GM21526 (cell line): ENCODE measurements at regions not wholly inside any gene's neighbourhood (a gene's known extent, or its start where the extent isn't known, plus 50 kb on each side); places are given as distances from the start of the nearest gene placed in this dataset.

Source experiments
- ATAC-seq: cut with Tn5 transposase; IDR thresholded peaks from one replicate; pipeline ENCODE4 v1.9.1; 2021; ENCODE audit warnings: moderate library complexity; ENCODE audit not compliant: unreplicated experiment, low FRiP score

- no peak for ATAC-seq
Measured at GRCh38 chr5:68551436-68551835, 335.9 kb downstream of the PIK3R1 start.

DNA sequence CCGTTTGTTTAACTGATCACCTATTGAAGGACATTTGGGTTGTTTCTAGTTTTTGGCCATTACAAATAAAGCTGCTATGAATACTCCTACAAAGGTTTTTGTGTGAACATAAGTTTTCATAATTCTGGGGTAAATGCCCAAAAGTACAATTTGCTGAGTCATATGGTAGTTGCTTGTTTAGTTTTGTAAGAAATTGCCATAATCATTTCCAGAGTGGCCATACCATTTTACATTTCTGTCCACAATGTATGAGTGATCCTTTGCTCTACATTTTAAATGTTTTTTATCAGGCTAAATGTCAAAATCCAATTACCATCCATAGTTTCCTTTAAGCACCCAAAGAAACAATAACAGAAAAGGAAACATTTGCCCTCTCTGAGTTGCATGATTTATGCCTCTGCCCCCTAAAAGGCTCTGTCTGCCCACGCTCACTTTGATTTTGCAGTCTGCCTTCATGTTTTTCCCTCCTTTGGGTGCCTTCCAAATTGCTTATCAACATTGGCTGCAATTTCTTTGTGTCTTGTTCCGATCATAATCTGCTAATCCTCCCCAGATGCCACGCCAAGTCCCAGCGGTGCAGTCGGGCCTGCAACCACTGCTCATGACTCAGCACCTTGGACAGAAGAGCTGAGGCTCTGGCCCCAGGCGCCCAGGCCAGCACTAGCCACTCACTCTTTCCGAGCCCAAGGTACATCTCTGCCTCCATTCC is 339.2 kb downstream of the PIK3R1 start:
- no peak for ATAC-seq

GRCh38 chr5:68555907-68556681 is 340.5 kb downstream of the PIK3R1 start:
- no peak for ATAC-seq

GRCh38 chr5:68557162-68557936 is 341.8 kb downstream of the PIK3R1 start:
- no peak for ATAC-seq

DNA sequence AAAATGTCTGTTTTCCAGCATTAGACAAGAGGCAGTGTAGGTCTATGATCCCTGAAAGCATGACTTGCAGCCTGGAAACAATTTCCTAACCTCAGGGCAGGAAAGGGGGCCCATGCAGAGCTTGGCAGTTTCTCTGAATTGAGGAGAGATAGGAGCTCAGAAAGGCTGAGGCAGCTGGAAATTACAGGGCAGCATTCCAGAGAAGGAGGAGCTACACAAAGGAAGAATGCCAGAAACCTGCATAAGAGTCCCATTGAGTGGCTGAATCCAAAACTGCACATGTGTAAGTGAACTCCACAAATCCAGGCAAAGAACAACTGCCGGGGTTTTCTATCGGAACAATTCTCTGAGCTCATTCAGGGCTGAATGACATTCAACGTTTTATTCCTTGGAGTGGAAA is 346.8 kb downstream of the PIK3R1 start:
- no peak for ATAC-seq

- no peak for ATAC-seq
Measured at GRCh38 chr5:68565427-68565826, 349.9 kb downstream of the PIK3R1 start.

DNA sequence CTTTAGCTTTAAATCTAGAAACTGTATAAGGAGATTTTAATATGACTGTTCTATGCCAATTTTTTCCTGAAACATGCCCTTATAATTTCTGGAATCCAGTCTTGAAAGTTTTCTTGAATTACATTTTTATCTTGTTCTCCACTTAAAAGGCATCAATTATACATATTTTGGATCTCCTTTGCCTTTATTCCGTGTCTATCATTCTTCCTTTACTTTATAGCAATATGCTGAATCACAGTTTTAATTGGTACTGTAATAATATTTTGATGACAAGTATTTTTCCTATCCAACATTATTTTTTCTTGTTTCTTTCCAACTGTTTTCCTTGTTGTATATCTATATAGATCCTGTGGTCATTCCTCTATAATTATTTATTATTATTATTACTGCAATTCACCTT is 361.2 kb downstream of the PIK3R1 start:
- ATAC-seq, result no peak

DNA sequence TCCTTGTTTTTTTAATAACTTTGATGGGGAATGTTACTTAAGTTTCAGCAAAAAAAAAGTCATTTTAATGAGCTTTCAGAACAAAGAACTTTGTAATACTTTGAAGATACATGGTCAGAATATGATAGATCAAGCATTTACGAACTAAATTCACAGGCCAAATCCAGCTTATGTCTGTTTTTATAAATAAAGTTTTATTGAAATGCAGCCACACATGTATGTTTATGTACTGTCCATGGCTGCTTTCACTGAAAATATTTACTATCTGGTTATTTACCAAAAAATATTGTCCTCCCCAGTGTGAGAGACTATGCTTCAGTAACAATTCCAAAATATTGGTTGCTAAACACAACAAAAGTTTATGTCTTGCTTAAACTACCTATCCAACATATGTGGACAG is 366.7 kb downstream of the PIK3R1 start:
- ATAC-seq, result no peak

DNA sequence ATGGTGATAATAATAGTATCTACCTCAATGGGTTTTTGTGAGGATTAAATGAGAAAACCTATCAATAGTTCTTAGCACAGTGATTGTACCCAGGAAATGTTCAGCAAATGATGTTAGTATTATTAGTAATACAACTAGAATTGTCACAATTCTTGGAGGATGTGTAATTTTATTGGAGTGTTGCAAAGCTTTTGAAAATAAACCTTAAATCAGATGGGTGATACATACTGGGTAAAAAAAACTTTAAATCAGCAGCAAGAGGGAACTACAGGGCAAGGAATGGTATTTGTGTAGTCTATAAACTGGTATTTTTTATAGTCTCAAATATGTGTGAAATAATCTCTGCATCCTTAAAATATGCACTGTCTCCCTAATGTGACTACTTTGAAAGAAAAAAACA is 371.6 kb downstream of the PIK3R1 start:
- ATAC-seq, result no peak

GRCh38 chr5:68591850-68592249 is 376.3 kb downstream of the PIK3R1 start:
- no peak for ATAC-seq

- no peak for ATAC-seq
Measured at GRCh38 chr5:68592351-68592750, 376.8 kb downstream of the PIK3R1 start.

DNA sequence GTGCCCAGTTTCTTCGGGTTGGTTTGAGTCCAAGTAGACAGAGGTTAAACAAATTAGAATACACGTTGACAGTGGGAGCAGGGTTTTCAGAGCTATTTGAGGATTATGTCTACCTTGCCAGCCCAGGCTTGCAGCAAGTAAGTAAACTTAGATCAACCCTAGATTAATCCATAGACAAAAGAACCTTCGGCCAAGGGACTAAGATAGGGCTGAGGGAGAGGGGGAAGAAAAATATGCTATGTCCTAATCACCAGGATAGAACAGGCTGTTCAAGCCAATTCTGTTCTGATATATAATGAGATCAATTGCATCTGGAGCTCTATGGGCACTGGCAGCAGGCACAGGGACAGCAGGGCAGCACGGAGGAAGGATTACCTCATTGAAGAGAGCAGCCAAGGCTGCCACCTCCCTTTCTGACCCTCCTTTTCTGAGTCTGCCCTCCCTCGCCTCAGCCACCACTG is 377.7 kb downstream of the PIK3R1 start:
- no peak for ATAC-seq

DNA sequence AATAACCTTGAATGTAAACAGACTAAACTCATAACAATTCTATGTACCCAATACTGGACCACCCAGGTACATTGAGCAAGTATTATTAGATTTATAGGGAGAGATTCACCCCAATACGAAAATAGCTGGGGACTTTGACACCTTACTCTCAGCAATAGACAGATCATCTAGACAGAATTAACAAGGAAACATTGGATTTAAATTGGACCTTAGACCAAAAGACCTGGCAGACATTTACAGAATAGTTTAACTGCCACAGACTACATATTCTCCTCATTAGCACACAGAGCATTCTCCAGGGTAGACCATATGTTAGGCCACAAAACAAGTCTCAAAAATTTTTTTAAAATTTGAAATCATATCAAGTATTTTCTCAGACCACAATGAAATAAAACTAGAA is 397.4 kb downstream of the PIK3R1 start:
- ATAC-seq, result no peak

DNA sequence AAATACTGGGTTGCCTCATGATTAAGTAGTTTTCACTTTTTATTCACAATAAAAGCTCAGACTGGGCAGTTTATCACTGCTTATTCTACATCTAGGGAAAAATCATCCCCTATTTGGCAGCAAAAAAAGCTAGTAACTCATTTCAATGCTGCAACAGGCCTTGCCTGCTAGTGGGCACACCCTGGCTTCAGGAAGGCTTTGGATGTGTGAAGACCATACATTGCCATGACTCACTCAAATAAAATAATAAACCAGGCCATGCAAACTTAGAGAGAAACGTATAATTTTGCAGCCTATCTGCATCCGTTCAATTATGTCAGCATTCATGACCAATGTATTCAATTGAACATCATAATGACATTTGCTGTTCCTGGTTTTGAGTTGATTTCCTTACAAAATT is 402.9 kb downstream of the PIK3R1 start:
- no peak for ATAC-seq

GRCh38 chr5:68627001-68627400 is 411.4 kb downstream of the PIK3R1 start:
- no peak for ATAC-seq

DNA sequence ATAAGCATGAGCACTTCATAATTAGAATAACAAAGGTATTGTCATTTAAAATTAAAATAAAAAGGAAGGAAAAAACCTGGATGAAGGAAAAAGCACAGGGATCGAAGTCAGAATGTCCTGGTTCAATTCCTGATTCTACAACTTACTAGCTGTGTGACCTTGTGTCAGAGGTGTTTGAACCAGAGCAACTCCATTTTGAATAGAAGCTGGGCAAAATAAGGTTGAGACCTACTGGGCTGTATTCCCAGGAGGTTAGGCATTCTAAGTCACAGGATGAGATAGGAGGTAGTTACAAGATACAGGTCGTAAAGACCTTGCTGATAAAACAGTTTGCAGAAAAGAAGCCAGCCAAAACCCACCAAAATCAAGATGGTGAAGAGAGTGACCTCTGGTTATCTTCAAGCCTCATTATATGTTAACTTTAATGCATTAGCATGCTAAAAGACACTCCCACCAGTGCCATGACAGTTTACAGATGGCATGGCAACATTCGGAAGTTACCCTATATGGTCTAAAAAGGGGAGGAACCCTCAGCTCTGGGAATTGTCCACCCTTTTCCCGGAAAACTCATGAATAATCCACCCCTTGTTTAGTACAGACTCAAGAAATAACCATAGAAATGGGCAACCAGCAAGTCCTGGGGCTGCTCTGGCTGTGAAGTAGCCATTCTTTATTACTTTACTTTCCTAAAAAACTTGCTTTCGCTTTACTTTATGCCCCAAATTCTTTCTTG is 412.7 kb downstream of the PIK3R1 start:
- ATAC-seq, result no peak

- no peak for ATAC-seq
Measured at GRCh38 chr5:68630354-68630753, 414.8 kb downstream of the PIK3R1 start.

GRCh38 chr5:68631884-68632283 is 416.3 kb downstream of the PIK3R1 start:
- ATAC-seq, result no peak

GRCh38 chr5:68641211-68641610 is 425.7 kb downstream of the PIK3R1 start:
- peak; percentile 48 for ATAC-seq

GRCh38 chr5:68643064-68643463 is 427.5 kb downstream of the PIK3R1 start:
- no peak for ATAC-seq

- peak; percentile 97 for ATAC-seq
Measured at GRCh38 chr5:68644971-68645370, 429.4 kb downstream of the PIK3R1 start.
